Glomerular endothelial cell (primary cell): ENCODE measurements at regions not wholly inside any gene's neighbourhood (a gene's known extent, or its start where the extent isn't known, plus 50 kb on each side); places are given as distances from the start of the nearest gene placed in this dataset.
"Not testable (repeated sequence)": the region's sequence is repeated elsewhere in the genome, so short reads cannot be mapped to it uniquely, and the experiment has no call there.

Experiments
- DNase-seq: peaks from one replicate; pipeline ENCODE4 v3.0.0-alpha.2; 2011; ENCODE audit warnings: low read depth, low spot score; ENCODE audit errors: extremely low read depth

- DNase-seq = no peak
These were observed 50.7 kb upstream of the KLF7 start for GRCh38 chr2:207216457-207216856.

GRCh38 chr2:207217442-207217841, 51.7 kb upstream of the KLF7 start:
- DNase-seq = no peak

- no peak for DNase-seq
These were observed 53.4 kb upstream of the KLF7 start for GRCh38 chr2:207219081-207219630.

- DNase-seq = no peak
These were observed 54.1 kb upstream of the KLF7 start for GRCh38 chr2:207219676-207220501.

- DNase-seq = no peak
These were observed 56.0 kb upstream of the KLF7 start for GRCh38 chr2:207221731-207222130.

GRCh38 chr2:207223051-207223450, 57.3 kb upstream of the KLF7 start:
- DNase-seq = no peak

GRCh38 chr2:207224381-207224780, 58.6 kb upstream of the KLF7 start:
- no peak for DNase-seq

- no peak for DNase-seq
These were observed 59.2 kb upstream of the KLF7 start for GRCh38 chr2:207224791-207225482.

GRCh38 chr2:207225773-207226172, 60.0 kb upstream of the KLF7 start:
- no peak for DNase-seq

GRCh38 chr2:207226243-207226642, 60.5 kb upstream of the KLF7 start:
- DNase-seq = no peak

GRCh38 chr2:207226671-207227061, 60.9 kb upstream of the KLF7 start:
- no peak for DNase-seq

- DNase-seq = no peak
These were observed 61.5 kb upstream of the KLF7 start for GRCh38 chr2:207227062-207227748.

GRCh38 chr2:207227749-207228145, 62.0 kb upstream of the KLF7 start:
- no peak for DNase-seq

GRCh38 chr2:207228402-207228801, 62.7 kb upstream of the KLF7 start:
- DNase-seq = no peak

- no peak for DNase-seq
These were observed 63.4 kb upstream of the KLF7 start for GRCh38 chr2:207229161-207229560.

GRCh38 chr2:207230261-207231105, 64.7 kb upstream of the KLF7 start:
- no peak for DNase-seq

GRCh38 chr2:207231106-207231865, 65.5 kb upstream of the KLF7 start:
- no peak for DNase-seq

- no peak for DNase-seq
These were observed 66.2 kb upstream of the KLF7 start for GRCh38 chr2:207231967-207232366.

- not testable (repeated sequence) for DNase-seq
These were observed 67.4 kb upstream of the KLF7 start for GRCh38 chr2:207233141-207233540.

GRCh38 chr2:207233731-207234130, 68.0 kb upstream of the KLF7 start:
- no peak for DNase-seq
